ENCODE measurements at regions not wholly inside any gene's neighbourhood (a gene's known extent, or its start where the extent isn't known, plus 50 kb on each side); places are given as distances from the start of the nearest gene placed in this dataset.

DNA sequence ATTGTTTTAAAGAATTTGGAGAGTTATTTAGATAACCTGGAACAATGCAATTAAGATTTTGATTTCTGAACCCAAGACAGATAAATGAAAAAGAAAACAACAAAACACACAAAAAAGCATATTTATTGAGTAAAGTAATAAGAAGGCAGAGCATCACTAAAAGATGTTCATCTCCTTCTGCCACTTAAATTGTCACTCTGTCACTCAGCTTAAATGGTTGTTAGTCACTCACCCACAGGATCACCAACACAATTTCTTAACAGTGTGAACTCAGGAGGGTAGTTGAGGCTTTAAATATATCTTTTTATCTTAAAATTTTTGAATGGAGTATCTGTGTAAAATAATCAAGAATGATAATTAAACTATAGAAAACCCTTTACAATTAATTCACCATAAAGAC lies 1215.5 kb upstream of the PCDH20 start:
- intact Hi-C loops (cut with micrococcal nuclease) = no loop called here

DNA sequence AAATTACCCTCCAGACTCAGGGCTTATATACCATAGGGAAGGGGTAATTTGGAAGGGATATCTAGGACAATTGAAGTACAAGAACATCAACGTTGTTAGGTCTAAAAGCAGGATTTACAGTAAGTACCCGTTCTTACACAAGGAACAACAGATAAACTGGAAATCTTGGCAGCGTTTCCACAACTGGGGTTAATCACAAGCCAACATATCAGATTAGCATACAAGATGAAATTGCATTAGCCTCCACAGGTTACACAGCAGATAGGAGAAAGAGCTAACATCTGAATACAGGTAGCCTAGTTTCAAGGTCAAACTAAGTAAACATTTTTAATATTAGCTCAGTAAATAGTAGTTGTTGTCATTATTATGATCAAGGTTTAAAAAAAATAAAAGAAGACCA lies 1214.0 kb upstream of the PCDH20 start:
- intact Hi-C loops (cut with micrococcal nuclease) = no loop called here

DNA sequence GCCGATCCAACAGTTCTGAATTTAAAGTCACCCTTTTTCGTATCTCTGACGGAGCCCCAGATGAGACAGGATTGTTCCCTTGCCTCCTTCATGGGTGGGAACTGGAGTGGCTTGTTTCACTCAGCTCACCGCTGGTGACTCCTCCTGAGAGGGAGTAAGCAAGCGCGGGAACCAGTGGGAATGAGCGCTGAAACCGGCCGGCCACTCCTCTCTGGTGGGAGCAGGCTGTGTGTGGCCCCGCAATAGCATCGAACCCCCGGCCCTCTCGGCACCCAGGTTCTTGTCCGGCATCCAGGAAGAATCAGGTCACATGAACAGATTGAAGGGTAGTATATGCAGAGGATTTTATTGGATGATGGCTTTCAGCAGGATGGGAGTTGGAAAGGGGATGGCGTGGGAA lies 1211.6 kb upstream of the PCDH20 start:
- intact Hi-C loops (cut with micrococcal nuclease) = no loop called here

DNA sequence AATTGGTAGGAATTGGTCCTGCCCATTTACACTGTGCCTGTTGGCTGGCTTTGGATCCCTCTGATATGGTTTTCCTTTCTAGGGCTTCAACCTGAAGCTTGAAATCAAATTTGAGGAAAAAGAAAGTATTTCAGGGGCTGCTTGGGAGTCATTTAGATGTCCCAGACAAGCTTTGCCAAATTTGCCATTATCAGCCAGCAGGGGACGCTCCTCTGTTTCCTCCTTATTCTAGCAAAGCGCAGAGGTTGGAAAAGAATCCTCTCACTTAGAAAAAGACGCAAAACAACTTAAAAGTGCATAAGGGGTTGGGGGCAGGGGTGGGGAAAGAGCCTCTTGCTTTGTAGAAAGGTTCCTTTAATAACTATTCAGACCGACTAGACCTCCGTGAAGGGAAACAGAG lies 1211.1 kb upstream of the PCDH20 start:
- intact Hi-C loops (cut with micrococcal nuclease) = no loop called here

DNA sequence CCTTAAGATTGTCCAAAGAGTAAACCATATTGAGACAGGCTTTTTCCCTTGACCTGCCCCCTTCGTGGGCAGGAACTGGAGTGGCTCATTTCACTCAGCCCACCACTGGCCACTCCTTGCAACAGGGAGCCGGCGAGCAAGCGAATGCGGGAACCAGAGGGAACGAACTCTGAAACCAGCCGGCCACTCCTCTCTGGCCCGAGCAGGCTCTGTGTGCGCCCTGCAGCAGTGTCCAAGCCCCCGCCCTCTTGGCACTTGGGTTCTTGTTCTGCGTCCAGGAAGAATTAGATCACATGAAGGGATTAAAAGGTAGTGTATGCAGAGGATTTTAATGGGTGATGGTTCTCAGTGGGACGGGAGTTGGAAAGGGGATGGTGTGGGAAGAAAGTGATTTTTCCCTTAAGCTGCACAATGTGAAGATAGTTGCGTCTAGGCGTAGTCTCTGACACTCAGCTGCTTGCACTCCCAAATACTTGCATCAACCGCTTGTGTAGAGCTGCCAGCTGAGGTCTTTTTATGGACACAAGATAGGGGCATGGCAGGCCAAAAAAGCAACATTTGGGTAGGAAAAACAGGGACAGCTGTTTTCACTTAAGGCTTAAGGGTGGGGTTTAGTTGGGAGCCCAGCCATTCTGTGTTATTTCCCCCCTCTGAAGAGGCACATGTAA lies 1209.7 kb upstream of the PCDH20 start:
- intact Hi-C loops (cut with micrococcal nuclease) = no loop called here

DNA sequence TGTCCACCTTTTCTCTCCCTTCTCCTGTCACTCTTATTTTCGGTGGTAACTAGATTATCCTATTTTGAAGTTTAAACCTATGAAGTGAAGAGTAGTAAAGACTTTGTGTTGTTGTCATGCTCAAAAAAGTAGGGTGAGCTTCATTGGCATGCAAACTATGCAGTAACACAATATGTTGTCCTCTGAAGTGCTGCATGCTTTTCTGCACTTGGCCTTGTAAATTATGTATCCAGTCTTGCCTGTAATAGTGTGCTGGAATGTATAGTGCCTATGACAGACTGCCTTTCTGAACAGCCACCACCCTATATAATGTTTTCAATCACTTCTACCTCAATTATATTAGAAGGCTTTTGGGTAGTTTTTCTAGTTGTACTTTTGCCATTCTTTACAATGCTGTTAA lies 1198.2 kb upstream of the PCDH20 start:
- intact Hi-C loops (cut with micrococcal nuclease) = no loop called here

DNA sequence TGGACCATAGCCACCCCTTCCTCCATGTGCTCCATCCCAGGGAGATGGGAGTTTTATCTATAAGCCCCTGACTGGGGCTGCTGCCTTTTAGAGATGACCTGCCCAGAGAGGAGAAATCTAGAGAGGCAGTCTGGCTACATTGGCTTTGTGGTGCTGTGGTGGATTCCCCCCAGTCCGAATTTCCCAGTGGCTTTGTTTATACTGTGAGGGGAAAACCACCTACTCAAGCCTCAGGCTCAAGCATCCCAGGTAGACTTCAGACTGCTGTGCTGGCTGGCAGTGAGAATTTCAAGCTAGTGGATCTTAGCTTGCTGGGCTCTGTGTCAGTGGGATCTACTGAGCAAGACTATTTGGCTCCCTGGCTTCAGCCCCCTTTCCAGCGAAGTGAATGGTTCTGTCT lies 1195.7 kb upstream of the PCDH20 start:
- intact Hi-C loops (cut with micrococcal nuclease) = no loop called here

DNA sequence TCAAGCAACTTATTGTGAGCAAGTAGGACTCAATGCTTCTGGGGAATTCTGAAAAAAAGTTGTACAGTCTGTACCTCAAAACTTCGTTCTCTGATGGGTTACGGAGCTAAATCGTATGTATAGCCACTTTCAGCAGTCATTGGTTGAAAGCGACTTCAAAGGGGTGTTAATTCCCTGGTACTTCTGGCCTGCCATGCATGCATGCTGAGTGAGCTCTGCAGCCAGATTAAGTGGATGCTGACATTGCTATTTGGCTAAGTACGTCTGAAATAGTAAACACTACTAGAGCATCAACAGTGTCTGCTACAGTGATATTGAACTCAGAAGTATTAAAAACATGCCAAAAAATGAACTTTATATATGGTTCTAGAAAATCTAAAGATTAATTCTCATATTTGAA lies 1183.1 kb upstream of the PCDH20 start:
- intact Hi-C loops (cut with micrococcal nuclease) = no loop called here

DNA sequence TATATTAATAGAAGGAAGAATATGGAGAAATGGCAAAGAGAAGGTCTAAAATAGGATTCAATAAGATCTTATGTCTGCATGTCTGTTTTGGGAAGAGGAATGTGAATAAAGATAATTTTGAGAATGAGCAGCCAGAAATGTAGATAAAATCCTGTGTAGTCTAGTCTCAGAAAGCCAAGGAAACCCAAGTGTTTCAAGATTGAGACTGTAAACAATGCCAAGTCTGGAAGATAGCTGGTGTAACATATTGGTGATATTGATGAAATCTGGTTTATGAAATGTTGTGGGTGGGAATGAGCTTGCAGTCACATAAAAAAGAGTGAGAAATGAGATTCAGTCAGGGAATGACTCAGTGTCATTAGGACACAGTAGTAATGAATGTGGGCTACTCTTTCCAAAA lies 1180.3 kb upstream of the PCDH20 start:
- intact Hi-C loops (cut with micrococcal nuclease) = no loop called here

DNA sequence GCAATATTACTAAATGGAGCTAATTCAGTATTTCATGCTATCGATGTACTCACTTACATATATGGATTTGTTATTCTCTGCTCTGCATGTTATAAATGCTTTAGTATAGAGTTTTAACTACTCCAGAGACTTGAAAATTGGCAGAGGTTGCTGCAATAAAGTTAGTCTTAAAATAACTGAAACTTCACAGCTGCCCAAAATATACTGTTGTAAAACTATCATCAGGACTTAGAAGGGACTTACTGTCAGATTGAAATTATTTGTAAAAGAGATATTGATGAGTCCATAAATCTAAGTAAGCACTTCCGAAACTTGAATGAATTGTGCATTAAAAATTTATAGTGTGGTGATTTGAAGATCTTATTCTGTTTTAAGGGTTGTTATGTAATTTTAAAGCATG lies 1178.2 kb upstream of the PCDH20 start:
- intact Hi-C loops (cut with micrococcal nuclease) = no loop called here

DNA sequence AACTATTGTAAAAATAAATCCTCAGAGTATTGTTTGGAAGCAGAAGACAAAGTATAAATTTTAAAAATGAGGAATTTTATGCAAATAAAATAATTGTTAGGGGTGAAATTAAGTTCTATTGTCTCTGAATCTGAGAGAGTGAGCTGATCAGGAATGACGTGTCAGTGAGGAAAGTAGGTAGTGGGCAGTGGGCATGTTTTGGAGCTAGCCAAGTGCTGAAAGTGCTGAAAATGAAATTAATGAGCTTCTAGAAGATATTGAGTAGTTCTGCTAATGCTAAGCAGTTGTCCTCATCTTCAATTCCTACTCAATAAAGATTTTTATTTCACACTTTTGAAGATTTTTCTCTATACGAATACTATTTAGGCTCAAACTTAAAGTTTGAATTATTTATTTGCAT lies 1167.8 kb upstream of the PCDH20 start:
- intact Hi-C loops (cut with micrococcal nuclease) = no loop called here

DNA sequence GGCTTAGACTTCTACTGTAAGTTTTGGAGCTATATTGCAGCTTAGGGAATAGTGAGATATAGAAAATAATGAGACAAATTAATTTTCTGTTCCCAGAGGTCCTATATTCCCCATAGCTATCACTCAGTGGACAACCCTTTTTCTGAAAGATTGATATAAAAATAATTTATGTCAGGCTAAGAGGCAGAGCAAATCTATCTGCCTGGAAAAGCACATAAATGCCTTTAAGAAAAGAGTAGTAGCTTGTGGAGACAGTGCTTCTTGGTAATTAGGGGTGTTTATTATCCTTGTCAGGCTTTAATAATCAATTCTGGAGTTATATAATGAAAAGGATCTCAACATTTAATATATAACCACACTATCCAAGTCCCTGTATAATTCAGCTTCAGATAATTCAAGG lies 1162.8 kb upstream of the PCDH20 start:
- intact Hi-C loops (cut with micrococcal nuclease) = no loop called here

DNA sequence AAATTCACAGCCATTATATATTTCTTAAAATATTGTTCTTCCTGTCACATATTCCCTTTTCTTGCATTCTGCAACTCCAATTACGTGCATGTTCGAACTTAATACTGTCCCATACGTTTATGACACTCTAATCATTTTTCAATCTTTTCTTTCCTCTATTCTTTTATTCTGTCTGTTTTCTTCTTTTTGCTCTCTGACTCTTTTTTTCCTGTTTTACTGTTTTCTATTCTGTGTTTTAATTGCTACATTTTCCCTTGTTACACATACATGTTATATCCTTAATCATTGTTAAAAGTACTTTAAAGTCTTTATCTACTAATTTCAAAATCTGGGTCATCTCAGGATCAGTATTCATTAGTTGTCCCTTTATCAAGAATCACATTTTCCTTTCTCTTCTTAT lies 1149.1 kb upstream of the PCDH20 start:
- intact Hi-C loops (cut with micrococcal nuclease) = no loop called here

DNA sequence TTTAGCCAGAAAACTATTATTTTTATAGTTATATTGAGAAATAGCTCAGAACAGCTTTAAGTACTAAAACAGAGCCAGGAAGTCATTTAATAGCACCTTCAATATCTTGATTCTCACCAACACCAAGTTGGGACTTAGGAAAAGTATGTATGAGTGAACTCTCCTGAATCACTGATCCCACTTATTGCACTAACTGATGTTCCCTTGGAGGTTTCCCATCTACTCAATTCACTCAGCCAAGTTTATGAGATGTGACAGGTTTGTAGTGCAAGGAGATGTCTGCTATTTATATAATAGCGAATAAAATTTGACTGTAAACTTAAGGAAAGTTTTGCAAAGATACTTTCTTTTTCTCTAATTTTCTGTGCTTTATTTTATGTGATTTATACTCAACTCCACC lies 1147.6 kb upstream of the PCDH20 start:
- intact Hi-C loops (cut with micrococcal nuclease) = no loop called here

DNA sequence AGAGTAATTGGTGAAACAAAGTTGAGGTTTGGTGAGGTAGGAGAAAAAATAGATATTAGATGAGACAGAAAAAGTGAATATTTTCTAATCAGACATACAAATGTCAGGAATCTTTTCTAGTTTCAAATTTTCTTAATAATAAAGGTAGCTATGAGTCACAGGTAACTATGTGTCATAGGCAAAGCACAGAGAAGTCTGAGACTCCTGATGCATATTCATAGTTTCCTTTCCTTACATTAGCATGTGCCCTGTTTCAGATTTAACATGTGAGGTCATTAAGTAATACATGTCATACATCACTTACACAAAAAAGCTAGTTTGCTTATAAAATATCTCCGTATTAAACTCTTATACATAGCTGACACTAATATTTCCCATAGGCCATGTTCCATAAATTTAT lies 1141.3 kb upstream of the PCDH20 start:
- intact Hi-C loops (cut with micrococcal nuclease) = no loop called here

DNA sequence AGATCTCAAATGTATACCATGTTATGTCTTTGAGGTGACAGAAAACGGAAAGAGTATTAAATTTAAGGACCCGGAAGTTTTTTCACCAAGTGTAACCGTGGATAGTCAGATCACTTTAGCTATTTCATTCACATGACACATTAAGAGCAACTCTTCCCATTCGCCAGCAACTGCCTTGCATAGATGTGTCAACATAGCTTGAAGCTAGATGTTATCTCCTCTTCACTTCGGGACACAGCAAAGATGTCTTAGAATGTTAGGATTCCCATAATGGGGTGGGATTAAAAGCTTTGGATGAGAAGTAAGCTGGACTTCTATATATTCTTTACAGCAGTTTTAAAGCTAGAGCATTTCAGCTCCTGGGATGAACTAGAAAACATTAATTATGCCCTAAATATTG lies 1135.9 kb upstream of the PCDH20 start:
- intact Hi-C loops (cut with micrococcal nuclease) = no loop called here

DNA sequence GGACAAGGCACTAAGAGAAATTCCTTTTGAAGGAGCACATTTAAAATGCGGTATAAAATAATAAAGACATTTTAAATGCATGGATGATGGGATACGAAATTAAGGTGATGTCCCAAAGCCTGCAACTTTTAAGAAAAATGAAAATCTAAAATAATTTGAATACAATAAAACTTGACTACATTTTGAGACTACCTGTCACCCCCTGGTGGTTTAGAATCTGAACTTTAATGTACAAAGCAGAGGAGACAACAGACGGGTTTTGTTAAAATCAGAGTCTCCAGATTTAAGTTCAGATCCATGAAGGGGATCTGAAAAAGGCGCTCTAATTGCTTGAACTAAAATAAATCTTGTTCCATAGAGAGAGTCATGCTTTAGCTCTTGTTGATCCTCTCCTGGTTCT lies 1129.3 kb upstream of the PCDH20 start:
- intact Hi-C loops (cut with micrococcal nuclease) = no loop called here

DNA sequence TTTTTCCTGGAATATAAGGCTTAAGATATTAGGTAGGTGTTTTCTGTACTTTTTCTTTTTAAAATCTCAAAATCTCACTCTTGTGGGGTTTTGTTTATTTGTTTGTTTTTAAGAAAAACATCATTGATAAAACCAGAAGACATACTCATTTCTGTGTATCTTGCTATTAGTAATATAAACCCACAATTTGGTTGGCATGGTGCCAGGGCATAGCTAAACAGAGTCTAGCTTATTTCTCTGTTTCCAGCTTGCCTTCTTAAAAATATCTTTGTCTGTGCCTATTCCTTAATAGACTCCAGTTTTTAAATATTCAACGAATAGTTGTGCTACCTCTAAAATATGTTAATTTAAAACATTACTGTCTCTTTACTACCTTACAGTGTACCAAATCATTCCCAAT lies 1121.9 kb upstream of the PCDH20 start:
- intact Hi-C loops (cut with micrococcal nuclease) = no loop called here

DNA sequence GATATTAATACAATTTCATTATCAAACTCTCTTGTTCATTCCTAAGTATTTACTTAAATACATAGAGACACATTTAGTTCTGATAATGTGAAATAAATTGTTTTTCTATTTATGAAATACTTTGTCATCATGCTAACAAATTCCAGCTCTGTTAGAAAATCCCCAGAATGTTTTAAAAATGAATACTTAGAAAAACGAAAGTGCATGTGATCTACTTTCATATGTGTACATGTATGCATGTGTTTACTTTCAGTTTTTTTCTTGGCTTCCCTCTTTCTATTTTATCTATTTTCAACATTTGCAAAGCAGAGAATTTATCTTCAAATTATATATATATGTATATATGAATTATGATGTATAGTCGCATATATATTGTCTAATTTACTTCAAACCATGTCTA lies 1110.0 kb upstream of the PCDH20 start:
- intact Hi-C loops (cut with micrococcal nuclease) = no loop called here

DNA sequence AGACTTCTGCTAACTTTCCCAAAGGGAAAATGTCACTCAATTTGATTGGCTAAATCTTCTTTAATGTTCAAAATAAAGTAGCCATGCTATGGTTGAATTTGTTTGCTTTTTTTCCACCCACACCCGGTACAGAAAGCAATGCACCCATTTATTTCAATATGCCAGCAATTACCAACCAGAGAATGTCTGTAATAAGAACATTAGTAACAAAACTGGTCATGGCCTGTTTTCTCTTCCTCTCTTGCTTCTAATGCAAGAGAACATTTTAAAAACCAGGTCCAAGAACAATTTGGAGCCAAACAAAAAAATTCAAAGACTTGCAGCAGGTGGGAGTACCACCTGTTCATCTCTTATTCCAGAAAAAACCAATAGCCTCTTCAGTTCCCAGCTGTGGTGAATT lies 1108.8 kb upstream of the PCDH20 start:
- intact Hi-C loops (cut with micrococcal nuclease) = no loop called here

DNA sequence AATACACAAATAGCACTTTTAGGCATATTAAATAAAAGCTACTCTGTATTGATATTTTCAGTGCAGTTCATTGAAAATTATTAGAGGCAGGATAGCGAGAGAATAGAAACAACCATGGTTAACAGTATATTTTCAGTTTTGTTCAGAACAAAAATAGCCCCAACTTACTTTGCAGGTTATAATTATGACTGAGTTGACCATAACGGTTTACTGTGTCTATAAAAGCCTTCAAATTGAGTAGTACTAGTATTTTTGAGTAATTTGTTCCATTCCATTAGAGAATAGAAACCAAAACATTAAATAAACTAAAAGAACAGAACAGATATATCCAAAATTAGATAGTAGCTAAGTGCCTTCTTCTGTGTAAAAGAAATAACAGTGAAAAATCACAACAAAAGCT lies 1108.4 kb upstream of the PCDH20 start:
- intact Hi-C loops (cut with micrococcal nuclease) = no loop called here

DNA sequence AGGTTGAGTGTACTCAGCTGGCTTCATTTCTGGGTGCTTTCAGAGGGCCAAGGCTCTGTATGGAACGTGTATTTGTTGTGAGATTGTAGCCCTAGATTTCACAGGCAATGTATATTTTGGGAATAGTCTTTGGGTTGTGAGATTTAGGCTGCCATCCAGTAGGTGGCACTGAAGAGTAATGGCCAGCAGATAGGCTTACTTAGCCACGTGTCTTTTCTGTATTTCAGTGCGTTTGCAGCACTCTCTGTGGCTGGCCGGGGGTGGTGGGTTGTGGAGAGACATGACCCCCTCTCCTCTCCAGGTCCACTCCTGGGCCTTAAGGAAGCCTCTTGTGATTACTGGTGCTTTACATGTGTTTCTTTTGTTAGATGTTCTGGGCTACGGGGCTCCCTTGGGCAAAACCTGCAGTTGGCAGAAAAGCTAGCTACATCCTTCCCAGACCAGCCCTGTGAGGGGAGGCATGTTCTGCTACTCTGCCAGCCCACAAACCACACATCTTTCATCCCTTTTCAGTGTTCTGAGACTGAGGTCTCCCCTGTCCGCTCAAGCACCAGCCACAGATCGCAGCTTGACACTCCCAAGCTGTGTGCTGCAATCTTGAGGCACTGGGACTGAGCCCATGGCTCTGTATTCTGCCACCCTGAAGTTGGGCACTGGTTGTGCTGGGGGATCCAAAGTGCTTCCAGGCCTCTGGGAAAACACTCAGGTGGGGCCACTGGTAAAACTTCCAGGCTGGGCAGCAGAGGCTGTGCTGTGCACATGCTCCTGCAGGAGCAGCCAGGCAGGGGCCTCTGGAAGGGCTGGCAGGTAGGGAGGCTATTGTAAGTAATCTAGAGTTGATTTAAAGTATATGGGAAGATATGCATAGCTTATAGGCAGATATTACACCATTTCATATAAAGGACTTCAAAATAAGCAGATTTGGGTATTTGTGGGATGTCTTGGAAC lies 1096.8 kb upstream of the PCDH20 start:
- intact Hi-C loops (cut with micrococcal nuclease) = no loop called here

Data from T-helper 1 cell treated with Interleukin-12 subunit alpha and Interleukin-12 subunit beta and Interleukin-4 antibody, amounts not matched to agents 30 ng/mL and 1 ng/mL, for 36 hours (primary cell).